CD4-positive, alpha-beta T cell (primary cell): ENCODE measurements at regions not wholly inside any gene's neighbourhood (a gene's known extent, or its start where the extent isn't known, plus 50 kb on each side); places are given as distances from the start of the nearest gene placed in this dataset.

ENCODE experiments used
- ATAC-seq: fragments of 200-7000 bp; cut with Tn5 transposase; one replicate; pipeline ENCODE4 v1.10.0; 2022; ENCODE audit warnings: mild to moderate bottlenecking; ENCODE audit not compliant: poor library complexity
- CTCF ChIA-PET: fragments of 350-600 bp; sonication (Branson Sonifier 250); formaldehyde crosslinking; loops from one replicate; lab custom pipeline; 2021; ENCODE audit warnings: antibody characterized with exemption, inconsistent platforms; lab: Charles Lee
- POLR2A ChIA-PET: fragments of 350-600 bp; sonication (Branson Sonifier 250); formaldehyde crosslinking; loops from one replicate; lab custom pipeline; 2021; ENCODE audit warnings: antibody characterized with exemption, inconsistent platforms; lab: Charles Lee
- DNase-seq, 14 experiments: peaks; one replicate each; pipeline ENCODE4 v3.0.0-alpha.2; 2013 to 2020; ENCODE audit warnings: mixed read lengths in 2 of 14
- H3K27ac ChIP-seq, 2 donors: one replicate each; pipeline versions ENCODE4 v1.5.1 to v1.7.0; 2013; ENCODE audit warnings: low read length in 2 of 2, low read depth in 1 of 2, mild to moderate bottlenecking in 1 of 2
- H3K27me3 ChIP-seq, 2 experiments: 1 replicate in 1 of 2; 2 replicates in 1 of 2; pipeline versions ENCODE4 v1.6.1 to v1.7.0; 2013; ENCODE audit warnings: low read length in 2 of 2, control low read depth in 1 of 2, mild to moderate bottlenecking in 1 of 2, moderate library complexity in 1 of 2; ENCODE audit not compliant: insufficient read depth in 2 of 2, control insufficient read depth in 1 of 2
- H3K36me3 ChIP-seq: one replicate; pipeline ENCODE4 v1.6.1; 2013; ENCODE audit warnings: low read length, control low read depth; ENCODE audit not compliant: insufficient read depth
- H3K4me1 ChIP-seq: one replicate; pipeline ENCODE4 v1.6.1; 2013; ENCODE audit warnings: low read length, control low read depth; ENCODE audit not compliant: insufficient read depth
- H3K4me3 ChIP-seq: one replicate; pipeline ENCODE4 v1.5.1; 2013; ENCODE audit warnings: mild to moderate bottlenecking, low read length, moderate library complexity
- H3K9me3 ChIP-seq, 2 experiments: 1 replicate in 1 of 2; 2 replicates in 1 of 2; pipeline versions ENCODE4 v1.6.1 to v1.7.0; 2013; ENCODE audit warnings: low read length in 2 of 2, mild to moderate bottlenecking in 2 of 2, control low read depth in 1 of 2, moderate library complexity in 1 of 2; ENCODE audit not compliant: control insufficient read depth in 1 of 2, insufficient read depth in 1 of 2
- H3K27ac Mint-ChIP-seq: one replicate; pipeline ENCODE4 v1.8.0; 2020; ENCODE audit warnings: mixed read lengths
- H3K27me3 Mint-ChIP-seq: one replicate; pipeline ENCODE4 v1.8.0; 2021; ENCODE audit warnings: mixed read lengths
- H3K36me3 Mint-ChIP-seq: one replicate; pipeline ENCODE4 v1.8.0; 2021; ENCODE audit warnings: low read depth, mixed read lengths
- H3K4me1 Mint-ChIP-seq: one replicate; pipeline ENCODE4 v1.8.0; 2021; ENCODE audit warnings: low read depth, mixed read lengths
- H3K4me3 Mint-ChIP-seq: one replicate; pipeline ENCODE4 v1.8.0; 2020; ENCODE audit warnings: mild to moderate bottlenecking, mixed read lengths
- H3K9me3 Mint-ChIP-seq: one replicate; pipeline ENCODE4 v1.8.0; 2020; ENCODE audit warnings: mixed read lengths
- CTCF ChIP-seq: fragments of 200-600 bp; IDR thresholded peaks from one replicate; pipeline ENCODE4 v1.8.0; 2022; ENCODE audit warnings: antibody characterized with exemption, mild to moderate bottlenecking
- intact Hi-C, 2 experiments: fragments of 100-400 bp; cut with DNase I in 1 of 2; cut with micrococcal nuclease in 1 of 2; formaldehyde crosslinking; loops; one replicate each; pipeline versions ENCODE4 v1.15.1 to v1.9.0; 2023 to 2025; cut with DNase I, micrococcal nuclease

GRCh38 chrX:7420717-7421116 lies 272.8 kb upstream of the PUDP start:
- intact Hi-C loops: no loop called here
- H3K4me3 ChIP-seq: no peak overlapping the region
- Mint-ChIP-seq H3K27ac (no peak overlapping the region), H3K4me1 (no peaks in the 10 kb centered on the region), H3K9me3 (peaks cover 2% of the 10 kb centered on the region), H3K27me3 (no peaks in the 10 kb centered on the region), H3K4me3 (no peak overlapping the region), H3K36me3 (no peaks in the 10 kb centered on the region)
- H3K9me3 ChIP-seq: no peaks in the 10 kb centered on the region
- TF ChIP-seq CTCF: no peak
- no peaks in the 10 kb centered on the region for H3K36me3 ChIP-seq
- no peaks in the 10 kb centered on the region for H3K4me1 ChIP-seq
- ChIA-PET POLR2A (no interaction called here), CTCF (no interaction called here)
- ATAC-seq (no peak), DNase-seq (no peak)
- no peaks in the 10 kb centered on the region for H3K27me3 ChIP-seq
- H3K27ac ChIP-seq: no peak overlapping the region

GRCh38 chrX:7414753-7415152 lies 266.8 kb upstream of the PUDP start:
- no peak overlapping the region for H3K27ac ChIP-seq
- TF ChIP-seq CTCF: no peak
- H3K4me3 Mint-ChIP-seq: no peak overlapping the region
- H3K4me1 ChIP-seq: no peaks in the 10 kb centered on the region
- no peaks in the 10 kb centered on the region for H3K9me3 Mint-ChIP-seq
- H3K9me3 ChIP-seq: no peaks in the 10 kb centered on the region
- H3K4me3 ChIP-seq: no peak overlapping the region
- no peaks in the 10 kb centered on the region for H3K4me1 Mint-ChIP-seq
- no peaks in the 10 kb centered on the region for H3K27me3 Mint-ChIP-seq
- DNase-seq (no peak), ATAC-seq (no peak)
- ChIA-PET CTCF (no interaction called here), POLR2A (no interaction called here)
- no peaks in the 10 kb centered on the region for H3K36me3 Mint-ChIP-seq
- H3K27me3 ChIP-seq: no peaks in the 10 kb centered on the region
- no peak overlapping the region for H3K27ac Mint-ChIP-seq
- H3K36me3 ChIP-seq: no peaks in the 10 kb centered on the region
- intact Hi-C loops: no loop called here

- Mint-ChIP-seq H3K4me3 (no peak overlapping the region), H3K4me1 (no peaks in the 10 kb centered on the region), H3K36me3 (no peaks in the 10 kb centered on the region), H3K9me3 (no peaks in the 10 kb centered on the region), H3K27me3 (no peaks in the 10 kb centered on the region), H3K27ac (no peak overlapping the region)
- no peak overlapping the region for H3K4me3 ChIP-seq
- no peak for ATAC-seq
- POLR2A ChIA-PET: no interaction called here
- no peaks in the 10 kb centered on the region for H3K9me3 ChIP-seq
- H3K4me1 ChIP-seq: no peaks in the 10 kb centered on the region
- intact Hi-C loops: no loop called here
- CTCF ChIA-PET: no interaction called here
- no peaks in the 10 kb centered on the region for H3K36me3 ChIP-seq
- H3K27ac ChIP-seq: no peak overlapping the region
- no peak for TF ChIP-seq CTCF
- no peaks in the 10 kb centered on the region for H3K27me3 ChIP-seq
- no peak for DNase-seq
Measured at GRCh38 chrX:7412840-7413239, 264.9 kb upstream of the PUDP start.
